Stimulated activated naive CD8-positive, alpha-beta T cell treated with anti-CD3 and anti-CD28 coated beads, Interleukin-15, amount 100 ng/mL, for 72 hours (primary cell): ENCODE measurements at regions not wholly inside any gene's neighbourhood (a gene's known extent, or its start where the extent isn't known, plus 50 kb on each side); places are given as distances from the start of the nearest gene placed in this dataset.
"Not testable (repeated sequence)": the region's sequence is repeated elsewhere in the genome, so short reads cannot be mapped to it uniquely, and the experiment has no call there.

ENCODE experiments used
- ATAC-seq: fragments of 150-1000 bp; cut with Tn5 transposase; 2 replicates; pipeline ENCODE4 v1.10.0; 2021; ENCODE audit warnings: mild to moderate bottlenecking, moderate library complexity
- DNase-seq, 2 donors: peaks; one replicate each; pipeline ENCODE4 v3.0.0; 2021 to 2022
- H3K27ac Mint-ChIP-seq, 2 donors: one replicate each; pipeline ENCODE4 v1.8.0; 2022; ENCODE audit warnings: mild to moderate bottlenecking in 2 of 2, mixed read lengths in 2 of 2, moderate library complexity in 2 of 2
- H3K27me3 Mint-ChIP-seq: one replicate; pipeline ENCODE4 v1.8.0; 2022; ENCODE audit warnings: mixed read lengths
- H3K4me1 Mint-ChIP-seq: one replicate; pipeline ENCODE4 v1.8.0; 2022; ENCODE audit warnings: mild to moderate bottlenecking, mixed read lengths
- H3K4me3 Mint-ChIP-seq, 2 donors: one replicate each; pipeline ENCODE4 v1.8.0; 2022; ENCODE audit warnings: mild to moderate bottlenecking in 2 of 2, mixed read lengths in 2 of 2, moderate library complexity in 1 of 2
- H3K9me3 Mint-ChIP-seq, 2 donors: one replicate each; pipeline ENCODE4 v1.8.0; 2022; ENCODE audit warnings: mixed read lengths in 2 of 2

- DNase-seq: no peak
Measured at GRCh38 chr5:124876566-124876965, 130.1 kb upstream of the ZNF608 start.

GRCh38 chr5:124876983-124877382, 130.5 kb upstream of the ZNF608 start:
- H3K27me3 Mint-ChIP-seq: no peaks in the 10 kb centered on the region
- H3K4me1 Mint-ChIP-seq: no peaks in the 10 kb centered on the region
- no peak for ATAC-seq
- no peak overlapping the region for H3K27ac Mint-ChIP-seq
- no peak overlapping the region for H3K4me3 Mint-ChIP-seq
- no peak for DNase-seq
- no peaks in the 10 kb centered on the region for H3K9me3 Mint-ChIP-seq

More at GRCh38 chr5:124876566-124876965, 130.1 kb upstream of the ZNF608 start:
- ATAC-seq: no peak
- Mint-ChIP-seq H3K4me3 (no peak overlapping the region), H3K9me3 (no peaks in the 10 kb centered on the region), H3K4me1 (no peaks in the 10 kb centered on the region), H3K27ac (no peak overlapping the region), H3K27me3 (no peaks in the 10 kb centered on the region)

GRCh38 chr5:124877501-124878146, 131.2 kb upstream of the ZNF608 start:
- Mint-ChIP-seq H3K9me3 (no peaks in the 10 kb centered on the region), H3K27me3 (no peaks in the 10 kb centered on the region), H3K4me1 (no peaks in the 10 kb centered on the region), H3K4me3 (no peak overlapping the region), H3K27ac (no peak overlapping the region)
- ATAC-seq (no peak), DNase-seq (no peak)

- DNase-seq: no peak
- Mint-ChIP-seq H3K4me1 (no peaks in the 10 kb centered on the region), H3K27me3 (no peaks in the 10 kb centered on the region), H3K27ac (no peak overlapping the region), H3K4me3 (no peak overlapping the region), H3K9me3 (no peaks in the 10 kb centered on the region)
- no peak for ATAC-seq
Measured at GRCh38 chr5:124878583-124879342, 132.3 kb upstream of the ZNF608 start.

- Mint-ChIP-seq H3K27ac (no peak overlapping the region), H3K9me3 (no peaks in the 10 kb centered on the region), H3K4me1 (no peaks in the 10 kb centered on the region), H3K27me3 (no peaks in the 10 kb centered on the region), H3K4me3 (no peak overlapping the region)
- ATAC-seq (no peak), DNase-seq (no peak)
Measured at GRCh38 chr5:124880903-124881697, 134.7 kb upstream of the ZNF608 start.

GRCh38 chr5:124883681-124884080, 137.2 kb upstream of the ZNF608 start:
- Mint-ChIP-seq H3K4me3 (no peak overlapping the region), H3K9me3 (no peaks in the 10 kb centered on the region), H3K27ac (no peak overlapping the region), H3K4me1 (no peaks in the 10 kb centered on the region), H3K27me3 (no peaks in the 10 kb centered on the region)
- ATAC-seq (no peak), DNase-seq (no peak)

GRCh38 chr5:124884114-124884513, 137.7 kb upstream of the ZNF608 start:
- ATAC-seq (no peak), DNase-seq (no peak)
- Mint-ChIP-seq H3K27me3 (no peaks in the 10 kb centered on the region), H3K9me3 (no peaks in the 10 kb centered on the region), H3K4me1 (no peaks in the 10 kb centered on the region), H3K27ac (no peak overlapping the region), H3K4me3 (no peak overlapping the region)

- Mint-ChIP-seq H3K4me3 (no peak overlapping the region), H3K9me3 (no peaks in the 10 kb centered on the region), H3K4me1 (no peaks in the 10 kb centered on the region), H3K27ac (no peak overlapping the region), H3K27me3 (no peaks in the 10 kb centered on the region)
- ATAC-seq: no peak
- DNase-seq: no peak
Measured at GRCh38 chr5:124885490-124885889, 139.1 kb upstream of the ZNF608 start.

- H3K4me3 Mint-ChIP-seq: no peak overlapping the region
- ATAC-seq (no peak), DNase-seq (no peak)
- no peak overlapping the region for H3K27ac Mint-ChIP-seq
- no peaks in the 10 kb centered on the region for H3K4me1 Mint-ChIP-seq
- no peaks in the 10 kb centered on the region for H3K9me3 Mint-ChIP-seq
- no peaks in the 10 kb centered on the region for H3K27me3 Mint-ChIP-seq
Measured at GRCh38 chr5:124887223-124887622, 140.8 kb upstream of the ZNF608 start.

GRCh38 chr5:124888050-124888506, 141.6 kb upstream of the ZNF608 start:
- no peaks in the 10 kb centered on the region for H3K4me1 Mint-ChIP-seq
- ATAC-seq: no peak
- H3K27me3 Mint-ChIP-seq: no peaks in the 10 kb centered on the region
- H3K27ac Mint-ChIP-seq: no peak overlapping the region
- DNase-seq: no peak
- no peak overlapping the region for H3K4me3 Mint-ChIP-seq
- H3K9me3 Mint-ChIP-seq: no peaks in the 10 kb centered on the region

GRCh38 chr5:124888622-124889485, 142.4 kb upstream of the ZNF608 start:
- DNase-seq (no peak), ATAC-seq (no peak)
- no peaks in the 10 kb centered on the region for H3K4me1 Mint-ChIP-seq
- no peak overlapping the region for H3K27ac Mint-ChIP-seq
- H3K27me3 Mint-ChIP-seq: no peaks in the 10 kb centered on the region
- no peak overlapping the region for H3K4me3 Mint-ChIP-seq
- peaks cover 0 to 2% of the 10 kb centered on the region in 2 donors for H3K9me3 Mint-ChIP-seq

GRCh38 chr5:124889486-124889825, 143.0 kb upstream of the ZNF608 start:
- Mint-ChIP-seq H3K27me3 (no peaks in the 10 kb centered on the region), H3K9me3 (peaks cover 0 to 5% of the 10 kb centered on the region in 2 donors), H3K4me3 (no peak overlapping the region), H3K4me1 (no peaks in the 10 kb centered on the region), H3K27ac (no peak overlapping the region)
- DNase-seq (no peak), ATAC-seq (no peak)

GRCh38 chr5:124889850-124890249, 143.4 kb upstream of the ZNF608 start:
- no peak for ATAC-seq

GRCh38 chr5:124890442-124890841, 144.0 kb upstream of the ZNF608 start:
- DNase-seq, H3K27ac Mint-ChIP-seq, H3K9me3 Mint-ChIP-seq, H3K4me1 Mint-ChIP-seq, H3K4me3 Mint-ChIP-seq, H3K27me3 Mint-ChIP-seq, ATAC-seq: not testable (repeated sequence)

More at GRCh38 chr5:124889850-124890249, 143.4 kb upstream of the ZNF608 start:
- H3K4me3 Mint-ChIP-seq: no peak overlapping the region
- H3K9me3 Mint-ChIP-seq: peaks cover 0 to 5% of the 10 kb centered on the region in 2 donors
- DNase-seq: no peak
- no peaks in the 10 kb centered on the region for H3K27me3 Mint-ChIP-seq
- no peaks in the 10 kb centered on the region for H3K4me1 Mint-ChIP-seq
- H3K27ac Mint-ChIP-seq: no peak overlapping the region

GRCh38 chr5:124891179-124891578, 144.7 kb upstream of the ZNF608 start:
- no peaks in the 10 kb centered on the region for H3K4me1 Mint-ChIP-seq
- ATAC-seq: no peak

More at GRCh38 chr5:124891179-124891578, 144.7 kb upstream of the ZNF608 start:
- Mint-ChIP-seq H3K27ac (no peak overlapping the region), H3K27me3 (no peaks in the 10 kb centered on the region), H3K4me3 (no peak overlapping the region), H3K9me3 (peaks cover 0 to 5% of the 10 kb centered on the region in 2 donors)
- DNase-seq: no peak
